ENCODE measurements at regions not wholly inside any gene's neighbourhood (a gene's known extent, or its start where the extent isn't known, plus 50 kb on each side); places are given as distances from the start of the nearest gene placed in this dataset.

GRCh38 chr20:20938131-20938530 lies 168.0 kb downstream of the LINC00237 start:
- DNase-seq (ENCODE audit: low read depth in 2 of 2, low spot score in 1 of 2), result no peak

- no peak for DNase-seq (ENCODE audit: low read depth in 2 of 2, low spot score in 1 of 2)
Observed at GRCh38 chr20:20933142-20933958, 172.8 kb downstream of the LINC00237 start.

- DNase-seq (ENCODE audit: low read depth in 2 of 2, low spot score in 1 of 2), result no peak
Observed at GRCh38 chr20:20932156-20932555, 174.0 kb downstream of the LINC00237 start.

- DNase-seq (ENCODE audit: low read depth in 2 of 2, low spot score in 1 of 2), result no peak
Observed at GRCh38 chr20:20931632-20932031, 174.5 kb downstream of the LINC00237 start.

GRCh38 chr20:20931024-20931423 lies 175.1 kb downstream of the LINC00237 start:
- no peak for DNase-seq (ENCODE audit: low read depth in 2 of 2, low spot score in 1 of 2)

GRCh38 chr20:20930500-20930899 lies 175.7 kb downstream of the LINC00237 start:
- DNase-seq (ENCODE audit: low read depth in 2 of 2, low spot score in 1 of 2), result no peak

- no peak for DNase-seq (ENCODE audit: low read depth in 2 of 2, low spot score in 1 of 2)
Observed at GRCh38 chr20:20929341-20929740, 176.8 kb downstream of the LINC00237 start.

- no peak for DNase-seq (ENCODE audit: low read depth in 2 of 2, low spot score in 1 of 2)
Observed at GRCh38 chr20:20926222-20926905, 179.8 kb downstream of the LINC00237 start.

GRCh38 chr20:20920433-20920832 lies 185.7 kb downstream of the LINC00237 start:
- no peak for DNase-seq (ENCODE audit: low read depth in 2 of 2, low spot score in 1 of 2)

GRCh38 chr20:20915844-20916243 lies 190.3 kb downstream of the LINC00237 start:
- DNase-seq (ENCODE audit: low read depth in 2 of 2, low spot score in 1 of 2), result no peak

GRCh38 chr20:20904501-20904831 lies 192.0 kb upstream of the RALGAPA2 start:
- DNase-seq (ENCODE audit: low read depth in 2 of 2, low spot score in 1 of 2), result no peak

GRCh38 chr20:20903773-20904500 lies 191.5 kb upstream of the RALGAPA2 start:
- DNase-seq (ENCODE audit: low read depth in 2 of 2, low spot score in 1 of 2), result no peak

- no peak for DNase-seq (ENCODE audit: low read depth in 2 of 2, low spot score in 1 of 2)
Observed at GRCh38 chr20:20897922-20898321, 185.5 kb upstream of the RALGAPA2 start.

- DNase-seq (ENCODE audit: low read depth in 2 of 2, low spot score in 1 of 2), result no peak
Observed at GRCh38 chr20:20897145-20897544, 184.7 kb upstream of the RALGAPA2 start.

GRCh38 chr20:20896606-20897005 lies 184.2 kb upstream of the RALGAPA2 start:
- DNase-seq (ENCODE audit: low read depth in 2 of 2, low spot score in 1 of 2), result no peak

GRCh38 chr20:20895537-20895936 lies 183.1 kb upstream of the RALGAPA2 start:
- DNase-seq (ENCODE audit: low read depth in 2 of 2, low spot score in 1 of 2), result no peak

- no peak for DNase-seq (ENCODE audit: low read depth in 2 of 2, low spot score in 1 of 2)
Observed at GRCh38 chr20:20894753-20895152, 182.3 kb upstream of the RALGAPA2 start.

- no peak for DNase-seq (ENCODE audit: low read depth in 2 of 2, low spot score in 1 of 2)
Observed at GRCh38 chr20:20894280-20894679, 181.8 kb upstream of the RALGAPA2 start.

GRCh38 chr20:20892328-20892727 lies 179.9 kb upstream of the RALGAPA2 start:
- no peak for DNase-seq (ENCODE audit: low read depth in 2 of 2, low spot score in 1 of 2)

- DNase-seq (ENCODE audit: low read depth in 2 of 2, low spot score in 1 of 2), result no peak
Observed at GRCh38 chr20:20890751-20891150, 178.3 kb upstream of the RALGAPA2 start.

GRCh38 chr20:20888936-20889335 lies 176.5 kb upstream of the RALGAPA2 start:
- DNase-seq (ENCODE audit: low read depth in 2 of 2, low spot score in 1 of 2), result no peak

- no peak for DNase-seq (ENCODE audit: low read depth in 2 of 2, low spot score in 1 of 2)
Observed at GRCh38 chr20:20888266-20888656, 175.8 kb upstream of the RALGAPA2 start.

All from stimulated activated CD8-positive, alpha-beta memory T cell treated with anti-CD3 and anti-CD28 coated beads, Interleukin-4, amount 100 ng/mL, for 4 hours (primary cell).